Islet of Langerhans (tissue), 1 donor: ENCODE measurements at regions not wholly inside any gene's neighbourhood (a gene's known extent, or its start where the extent isn't known, plus 50 kb on each side); places are given as distances from the start of the nearest gene placed in this dataset.

Experiments used
- FAIRE-seq: peaks from one replicate; lab custom pipeline; 2011; peaks lifted over from hg19 to GRCh38; lab: Jason Lieb, UNC

GRCh38 chr15:69824877-69825406, 272.8 kb downstream of the TLE3 start:
- no peak for FAIRE-seq

GRCh38 chr15:69825941-69826818, 271.5 kb downstream of the TLE3 start:
- no peak for FAIRE-seq

GRCh38 chr15:69826819-69827175, 270.9 kb downstream of the TLE3 start:
- FAIRE-seq, result no peak

GRCh38 chr15:69827751-69828150, 270.0 kb downstream of the TLE3 start:
- no peak for FAIRE-seq

- no peak for FAIRE-seq
Observed at GRCh38 chr15:69828181-69828828, 269.4 kb downstream of the TLE3 start.

GRCh38 chr15:69829974-69830373, 267.7 kb downstream of the TLE3 start:
- no peak for FAIRE-seq

GRCh38 chr15:69830430-69830829, 267.3 kb downstream of the TLE3 start:
- FAIRE-seq, result no peak

GRCh38 chr15:69830876-69831275, 266.8 kb downstream of the TLE3 start:
- no peak for FAIRE-seq

GRCh38 chr15:69834267-69834666, 263.4 kb downstream of the TLE3 start:
- FAIRE-seq, result no peak

- no peak for FAIRE-seq
Observed at GRCh38 chr15:69834761-69835160, 263.0 kb downstream of the TLE3 start.

GRCh38 chr15:69836048-69836447, 261.7 kb downstream of the TLE3 start:
- no peak for FAIRE-seq

GRCh38 chr15:69836526-69837230, 261.0 kb downstream of the TLE3 start:
- no peak for FAIRE-seq

- no peak for FAIRE-seq
Observed at GRCh38 chr15:69838338-69838737, 259.4 kb downstream of the TLE3 start.

- no peak for FAIRE-seq
Observed at GRCh38 chr15:69838994-69839393, 258.7 kb downstream of the TLE3 start.

- FAIRE-seq, result no peak
Observed at GRCh38 chr15:69841113-69841828, 256.4 kb downstream of the TLE3 start.

- FAIRE-seq, result no peak
Observed at GRCh38 chr15:69842851-69843250, 254.9 kb downstream of the TLE3 start.

- no peak for FAIRE-seq
Observed at GRCh38 chr15:69843276-69843899, 254.3 kb downstream of the TLE3 start.

- FAIRE-seq, result no peak
Observed at GRCh38 chr15:69843900-69844304, 253.8 kb downstream of the TLE3 start.

- FAIRE-seq, result no peak
Observed at GRCh38 chr15:69845159-69845558, 252.6 kb downstream of the TLE3 start.

GRCh38 chr15:69847625-69848024, 250.1 kb downstream of the TLE3 start:
- no peak for FAIRE-seq

GRCh38 chr15:69848096-69848495, 249.6 kb downstream of the TLE3 start:
- FAIRE-seq, result no peak
